ENCODE measurements at regions not wholly inside any gene's neighbourhood (a gene's known extent, or its start where the extent isn't known, plus 50 kb on each side); places are given as distances from the start of the nearest gene placed in this dataset.

DNA sequence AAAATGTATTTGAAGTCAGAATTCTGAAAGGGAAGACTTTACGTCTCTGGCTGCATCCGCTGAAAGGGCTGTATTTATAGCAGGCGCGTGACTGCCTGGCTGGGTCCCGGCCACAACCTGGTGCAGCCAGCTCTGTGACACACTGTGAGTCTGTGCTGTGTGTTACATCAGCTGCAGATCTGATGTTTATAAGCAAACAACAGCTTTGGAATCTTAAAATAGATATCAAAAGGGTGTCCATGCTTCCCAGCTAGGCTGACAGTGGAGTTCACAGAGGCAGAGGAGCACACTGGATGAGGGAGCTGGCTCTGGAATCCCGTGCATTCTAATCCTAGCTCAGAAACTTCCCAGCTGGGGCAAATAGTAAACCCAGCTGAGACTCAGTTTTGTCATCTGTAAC lies 433.4 kb upstream of the BRINP1 start:
- Mint-ChIP-seq H3K36me3 (no peaks in the 10 kb centered on the region), H3K4me3 (no peak overlapping the region)
- POLR2A ChIA-PET = no interaction called here

DNA sequence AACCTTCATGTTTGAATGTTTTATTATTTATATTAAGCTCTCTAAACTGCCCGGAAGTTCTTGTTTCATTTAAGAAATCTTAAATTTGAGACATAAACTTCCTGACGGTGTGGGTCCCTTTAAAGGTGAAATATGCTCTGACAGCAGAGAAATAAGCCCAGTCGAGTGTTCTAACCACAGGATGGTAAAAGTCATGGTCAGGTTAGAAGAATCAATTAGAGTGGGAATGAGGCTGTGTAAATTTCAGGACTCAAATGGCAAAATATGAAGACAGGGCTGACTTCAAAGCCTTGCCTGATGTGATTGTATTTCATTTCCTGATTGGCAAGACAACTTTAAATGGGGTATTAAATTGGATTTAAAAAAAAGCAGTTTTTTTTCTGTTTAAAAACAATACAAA lies 432.9 kb upstream of the BRINP1 start:
- ATAC-seq (no peak), DNase-seq (no peak)
- Mint-ChIP-seq H3K27ac (no peak overlapping the region), H3K36me3 (no peaks in the 10 kb centered on the region), H3K4me3 (no peak overlapping the region), H3K27me3 (peaks cover 0 to 6% (median 0%) of the 10 kb centered on the region in 5 donors), H3K9me3 (peaks cover 0 to 5% (median 0%) of the 10 kb centered on the region in 9 donors), H3K4me1 (no peaks in the 10 kb centered on the region)
- POLR2A ChIA-PET = no interaction called here

More for the DNA sequence above, 433.4 kb upstream of the BRINP1 start:
- ATAC-seq = no peak
- no peak overlapping the region for H3K27ac Mint-ChIP-seq
- no peaks in the 10 kb centered on the region for H3K4me1 Mint-ChIP-seq
- peaks cover 0 to 5% (median 0%) of the 10 kb centered on the region in 9 donors for H3K9me3 Mint-ChIP-seq
- DNase-seq = no peak
- H3K27me3 Mint-ChIP-seq = peaks cover 0 to 6% (median 0%) of the 10 kb centered on the region in 5 donors

DNA sequence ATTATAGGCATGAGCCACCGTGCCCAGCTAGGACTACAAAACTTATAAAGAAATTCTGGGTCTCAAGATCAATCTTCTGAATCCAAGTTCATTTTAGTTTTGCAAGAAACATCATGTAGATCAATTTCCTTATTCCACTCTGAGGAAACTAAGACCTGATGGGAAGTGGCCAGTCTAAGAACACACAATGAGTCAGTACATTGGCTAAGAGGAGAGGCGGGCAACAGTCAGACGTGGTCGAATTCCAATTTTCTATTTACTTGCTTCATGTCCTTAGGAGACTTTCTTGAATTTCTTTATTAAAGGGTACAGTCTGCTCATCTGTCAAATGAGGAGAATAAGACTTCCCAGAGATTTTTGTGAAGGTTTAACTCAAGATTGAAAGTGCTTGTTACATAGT lies 432.1 kb upstream of the BRINP1 start:
- Mint-ChIP-seq H3K4me1 (no peaks in the 10 kb centered on the region), H3K9me3 (peaks cover 0 to 8% (median 0%) of the 10 kb centered on the region in 9 donors), H3K4me3 (no peak overlapping the region), H3K36me3 (no peaks in the 10 kb centered on the region), H3K27me3 (peaks cover 0 to 8% (median 3%) of the 10 kb centered on the region in 5 donors), H3K27ac (no peak overlapping the region)
- POLR2A ChIA-PET = no interaction called here
- no peak for DNase-seq
- no peak for ATAC-seq

DNA sequence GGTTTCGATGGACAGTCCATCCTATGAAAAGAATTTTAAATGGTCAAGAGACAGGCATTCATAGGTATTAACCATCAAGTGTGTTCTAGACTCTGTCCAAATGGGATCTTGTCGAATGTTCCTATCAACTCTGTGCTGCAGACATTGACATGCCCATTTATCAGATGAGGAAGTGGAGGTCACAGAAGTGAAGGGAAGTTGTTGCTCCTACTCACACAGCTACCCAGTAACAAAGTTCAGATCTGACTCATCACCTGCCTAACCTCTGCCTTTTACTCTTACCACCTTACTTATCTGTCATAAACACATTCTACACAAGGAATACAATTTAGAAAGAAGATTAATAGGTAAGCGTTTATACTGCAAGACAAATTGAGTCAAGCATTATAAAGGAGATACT lies 426.2 kb upstream of the BRINP1 start:
- no peak overlapping the region for H3K27ac Mint-ChIP-seq
- peaks cover 0 to 19% (median 0%) of the 10 kb centered on the region in 9 donors for H3K9me3 Mint-ChIP-seq
- H3K4me3 Mint-ChIP-seq = no peak overlapping the region
- DNase-seq (no peak), ATAC-seq (no peak)
- H3K36me3 Mint-ChIP-seq = no peaks in the 10 kb centered on the region
- POLR2A ChIA-PET = no interaction called here
- H3K27me3 Mint-ChIP-seq = peaks cover 0 to 27% (median 6%) of the 10 kb centered on the region in 5 donors
- H3K4me1 Mint-ChIP-seq = no peaks in the 10 kb centered on the region

DNA sequence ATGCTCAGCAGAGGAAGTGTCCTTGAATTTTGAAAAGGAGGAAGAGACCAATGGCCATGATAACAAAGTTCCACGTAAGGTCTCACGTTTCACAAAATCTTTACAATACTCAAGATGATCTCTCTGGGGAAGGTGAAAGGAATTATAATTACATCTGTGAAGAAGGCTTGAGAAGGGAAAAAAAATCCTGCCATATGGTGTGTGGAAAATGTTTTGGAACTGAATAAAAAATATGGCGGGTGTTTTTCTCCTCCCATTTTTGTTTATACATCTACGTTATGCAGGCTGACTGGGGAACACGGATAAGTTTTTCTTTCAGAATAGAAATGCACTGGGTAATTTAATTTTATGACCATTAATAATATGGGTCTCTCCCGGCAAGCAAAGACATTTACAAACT lies 425.6 kb upstream of the BRINP1 start:
- peaks cover 0 to 27% (median 6%) of the 10 kb centered on the region in 5 donors for H3K27me3 Mint-ChIP-seq
- H3K36me3 Mint-ChIP-seq = no peaks in the 10 kb centered on the region
- no peak overlapping the region for H3K4me3 Mint-ChIP-seq
- H3K4me1 Mint-ChIP-seq = no peaks in the 10 kb centered on the region
- ATAC-seq (no peak), DNase-seq (no peak)
- POLR2A ChIA-PET = no interaction called here
- H3K9me3 Mint-ChIP-seq = peaks cover 0 to 19% (median 0%) of the 10 kb centered on the region in 9 donors
- no peak overlapping the region for H3K27ac Mint-ChIP-seq

DNA sequence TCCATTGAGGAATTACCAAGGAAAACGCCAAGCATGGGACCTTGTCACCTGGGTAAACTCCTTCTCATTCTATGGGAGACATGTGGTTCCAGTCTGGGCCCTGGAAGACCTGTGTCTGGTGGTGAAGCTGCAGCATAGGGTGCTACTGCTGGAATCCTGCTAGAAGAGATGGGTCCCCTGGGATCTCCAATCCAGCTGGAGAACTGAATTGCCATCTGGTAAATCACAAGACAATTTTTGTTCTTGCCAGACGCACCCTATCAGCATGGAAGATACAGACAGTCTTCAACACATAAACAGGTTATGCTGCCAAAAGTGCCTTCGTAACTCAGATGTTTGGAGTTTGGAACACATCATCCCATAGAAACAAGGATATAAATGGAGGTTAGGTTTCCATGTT lies 424.0 kb upstream of the BRINP1 start:
- H3K27ac Mint-ChIP-seq = no peak overlapping the region
- no peak overlapping the region for H3K4me3 Mint-ChIP-seq
- POLR2A ChIA-PET = no interaction called here
- no peaks in the 10 kb centered on the region for H3K36me3 Mint-ChIP-seq
- no peak for ATAC-seq
- H3K9me3 Mint-ChIP-seq = peaks cover 0 to 19% (median 0%) of the 10 kb centered on the region in 9 donors
- H3K27me3 Mint-ChIP-seq = peaks cover 1 to 27% (median 6%) of the 10 kb centered on the region in 5 donors
- DNase-seq = no peak
- no peaks in the 10 kb centered on the region for H3K4me1 Mint-ChIP-seq

DNA sequence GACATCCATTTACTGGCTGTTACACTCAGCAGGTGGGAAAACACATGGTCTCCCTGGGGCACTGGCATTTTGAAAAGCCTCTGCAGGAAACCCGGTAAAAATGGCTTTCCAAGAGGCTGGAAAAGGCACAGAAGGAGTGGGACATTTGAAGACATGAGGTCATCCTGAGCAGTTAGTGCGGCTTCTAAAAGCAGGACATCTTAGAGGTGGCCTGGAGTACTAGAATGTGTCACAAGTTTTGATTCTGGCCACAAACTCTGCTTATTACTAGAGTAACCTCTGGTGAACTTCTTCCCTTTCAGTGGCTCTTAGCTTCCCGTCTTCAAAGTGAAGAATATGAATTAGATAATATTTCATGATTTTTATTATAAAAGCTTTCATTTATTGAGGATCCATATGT lies 423.0 kb upstream of the BRINP1 start:
- POLR2A ChIA-PET = no interaction called here
- DNase-seq (no peak), ATAC-seq (no peak)
- H3K4me3 Mint-ChIP-seq = no peak overlapping the region
- no peaks in the 10 kb centered on the region for H3K36me3 Mint-ChIP-seq
- peaks cover 0 to 19% (median 0%) of the 10 kb centered on the region in 9 donors for H3K9me3 Mint-ChIP-seq
- peaks cover 1 to 27% (median 6%) of the 10 kb centered on the region in 5 donors for H3K27me3 Mint-ChIP-seq
- no peak overlapping the region for H3K27ac Mint-ChIP-seq
- no peaks in the 10 kb centered on the region for H3K4me1 Mint-ChIP-seq

DNA sequence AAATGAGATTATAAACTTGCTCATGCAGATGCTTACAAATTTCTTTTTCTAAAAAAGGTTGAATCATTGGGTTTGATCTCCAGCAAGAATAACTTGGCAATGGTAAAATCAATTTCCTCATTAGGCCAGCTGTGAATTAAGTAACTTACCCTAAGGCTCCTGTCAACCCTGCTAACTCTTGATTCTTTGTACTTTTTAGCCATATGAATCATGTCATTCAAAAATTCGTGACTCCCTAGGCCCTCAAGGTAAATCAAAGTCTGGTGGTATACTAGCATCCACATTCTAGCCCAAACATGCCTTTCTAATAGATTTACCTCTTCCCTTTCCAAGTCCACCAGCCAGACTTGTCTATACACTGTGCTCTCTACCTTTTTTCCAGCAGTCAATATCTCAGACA lies 420.8 kb upstream of the BRINP1 start:
- H3K4me1 Mint-ChIP-seq = no peaks in the 10 kb centered on the region
- H3K9me3 Mint-ChIP-seq = peaks cover 0 to 10% (median 0%) of the 10 kb centered on the region in 9 donors
- H3K27me3 Mint-ChIP-seq = peaks cover 1 to 21% (median 2%) of the 10 kb centered on the region in 5 donors
- ATAC-seq = no peak
- POLR2A ChIA-PET = no interaction called here
- no peak overlapping the region for H3K27ac Mint-ChIP-seq
- no peaks in the 10 kb centered on the region for H3K36me3 Mint-ChIP-seq
- no peak overlapping the region for H3K4me3 Mint-ChIP-seq
- DNase-seq = no peak

DNA sequence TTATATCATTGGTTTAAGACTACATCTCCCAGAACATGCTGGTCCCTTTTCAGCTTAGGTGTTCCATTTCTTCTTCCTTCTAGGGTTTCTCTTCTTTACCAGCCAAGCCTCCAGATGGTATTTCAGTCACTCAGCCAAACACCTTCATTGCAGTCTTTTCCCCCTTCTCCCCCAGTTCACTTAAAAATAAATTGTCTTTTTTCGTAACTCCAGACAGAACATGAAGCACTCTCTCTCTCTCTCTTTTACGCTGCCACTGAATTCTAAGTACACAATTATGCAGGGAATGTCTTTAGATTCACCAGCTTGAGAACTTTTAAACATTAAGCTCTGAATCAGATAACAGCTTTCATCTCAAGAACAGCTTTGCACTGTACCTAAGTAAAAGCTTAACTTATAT lies 419.7 kb upstream of the BRINP1 start:
- ATAC-seq (no peak), DNase-seq (no peak)
- POLR2A ChIA-PET = no interaction called here
- H3K9me3 Mint-ChIP-seq = peaks cover 0 to 3% (median 0%) of the 10 kb centered on the region in 9 donors
- H3K4me3 Mint-ChIP-seq = no peak overlapping the region
- H3K27me3 Mint-ChIP-seq = peaks cover 0 to 19% (median 2%) of the 10 kb centered on the region in 5 donors
- H3K27ac Mint-ChIP-seq = no peak overlapping the region
- no peaks in the 10 kb centered on the region for H3K4me1 Mint-ChIP-seq
- H3K36me3 Mint-ChIP-seq = no peaks in the 10 kb centered on the region

DNA sequence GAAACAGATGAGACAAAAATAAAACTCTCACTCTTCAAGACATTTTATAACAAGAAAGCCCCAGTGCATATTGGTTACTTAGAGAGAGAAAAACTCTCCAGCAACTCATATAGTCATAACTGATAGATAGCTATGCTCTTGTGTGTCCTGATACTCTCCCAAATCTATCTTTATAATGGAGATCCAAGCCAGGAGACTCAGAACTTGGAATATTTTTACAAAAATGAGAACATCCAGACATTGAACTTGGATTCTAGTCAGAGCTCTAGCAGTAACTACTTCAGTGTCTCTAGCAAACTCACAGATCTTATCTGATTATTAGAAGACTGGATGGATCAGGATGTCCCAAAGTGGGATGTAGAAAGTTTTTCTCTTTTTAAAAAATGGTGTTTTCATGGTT lies 412.7 kb upstream of the BRINP1 start:
- Mint-ChIP-seq H3K27me3 (peaks cover 0 to 4% (median 0%) of the 10 kb centered on the region in 5 donors), H3K27ac (no peak overlapping the region), H3K36me3 (no peaks in the 10 kb centered on the region), H3K4me1 (no peaks in the 10 kb centered on the region), H3K9me3 (peaks cover 0 to 9% (median 2%) of the 10 kb centered on the region in 9 donors), H3K4me3 (no peak overlapping the region)
- ATAC-seq (no peak), DNase-seq (no peak)
- POLR2A ChIA-PET = no interaction called here

DNA sequence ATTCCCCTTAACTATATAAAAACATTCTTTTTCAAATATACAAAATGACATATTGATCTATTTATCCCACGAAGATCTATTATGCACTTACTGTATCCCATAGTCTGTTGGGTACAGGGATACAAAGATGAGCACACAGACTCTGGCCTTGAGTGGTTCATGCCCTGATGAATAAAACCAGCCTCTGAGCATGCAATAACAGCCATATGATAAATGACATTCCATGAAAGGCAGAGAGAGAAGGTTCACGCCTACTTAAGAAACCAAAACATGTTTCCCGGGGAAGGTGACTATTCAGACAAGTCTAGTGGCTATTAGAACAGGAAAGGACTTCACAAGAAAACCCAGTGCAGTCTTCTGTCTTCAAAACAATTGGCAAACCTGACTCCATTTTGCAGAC lies 406.2 kb upstream of the BRINP1 start:
- Mint-ChIP-seq H3K9me3 (peaks cover 0 to 11% (median 4%) of the 10 kb centered on the region in 9 donors), H3K27me3 (peaks cover 0 to 14% (median 2%) of the 10 kb centered on the region in 5 donors), H3K4me3 (no peak overlapping the region), H3K4me1 (no peaks in the 10 kb centered on the region), H3K36me3 (no peaks in the 10 kb centered on the region), H3K27ac (no peak overlapping the region)
- POLR2A ChIA-PET = no interaction called here
- DNase-seq (no peak), ATAC-seq (no peak)

DNA sequence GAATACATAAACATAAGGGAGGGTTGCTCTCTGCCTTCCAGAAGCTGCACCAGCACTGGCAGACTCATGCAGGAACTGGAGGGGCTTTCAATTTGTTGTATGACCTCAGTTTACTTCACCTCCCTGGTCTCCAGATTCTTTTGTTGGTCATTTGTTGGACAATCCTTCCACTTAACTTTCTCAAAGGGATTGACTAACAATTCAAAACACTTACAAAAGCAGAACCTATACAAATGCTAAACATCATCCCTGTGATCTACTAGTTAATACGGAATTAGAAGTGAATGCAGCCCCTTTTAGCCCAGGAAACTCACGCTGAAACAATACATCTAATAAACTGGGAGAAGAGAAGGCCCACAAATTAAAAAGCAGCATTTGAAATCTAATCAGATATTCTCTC lies 404.6 kb upstream of the BRINP1 start:
- POLR2A ChIA-PET = no interaction called here
- DNase-seq (no peak), ATAC-seq (no peak)
- H3K36me3 Mint-ChIP-seq = no peaks in the 10 kb centered on the region
- H3K27me3 Mint-ChIP-seq = peaks cover 0 to 14% (median 2%) of the 10 kb centered on the region in 5 donors
- H3K4me1 Mint-ChIP-seq = no peaks in the 10 kb centered on the region
- H3K9me3 Mint-ChIP-seq = peaks cover 0 to 11% (median 3%) of the 10 kb centered on the region in 9 donors
- no peak overlapping the region for H3K27ac Mint-ChIP-seq
- H3K4me3 Mint-ChIP-seq = no peak overlapping the region

DNA sequence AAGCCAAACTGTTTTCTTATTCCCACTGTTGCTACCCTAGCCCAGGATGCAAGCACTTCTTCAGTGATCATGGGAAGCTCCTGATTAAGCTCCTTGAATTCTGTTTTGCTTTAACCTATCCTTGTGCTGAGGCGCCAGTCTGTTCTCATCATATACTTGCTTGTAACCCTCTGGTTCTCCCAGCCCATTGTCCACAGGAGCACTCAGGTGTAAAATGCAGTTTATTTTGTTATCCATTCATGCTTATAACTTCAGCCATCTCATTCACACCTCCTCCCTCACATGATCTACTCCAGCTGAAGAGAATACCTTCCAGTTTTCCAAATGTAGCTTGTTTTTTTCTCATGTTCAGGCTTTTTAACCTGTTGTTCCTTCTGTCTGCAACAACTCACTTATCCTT lies 402.1 kb upstream of the BRINP1 start:
- ATAC-seq = no peak
- peaks cover 0 to 11% (median 0%) of the 10 kb centered on the region in 9 donors for H3K9me3 Mint-ChIP-seq
- no peak overlapping the region for H3K27ac Mint-ChIP-seq
- peaks cover 0 to 16% (median 2%) of the 10 kb centered on the region in 5 donors for H3K27me3 Mint-ChIP-seq
- no peak overlapping the region for H3K4me3 Mint-ChIP-seq
- DNase-seq = no peak
- POLR2A ChIA-PET = no interaction called here
- no peaks in the 10 kb centered on the region for H3K4me1 Mint-ChIP-seq
- no peaks in the 10 kb centered on the region for H3K36me3 Mint-ChIP-seq

DNA sequence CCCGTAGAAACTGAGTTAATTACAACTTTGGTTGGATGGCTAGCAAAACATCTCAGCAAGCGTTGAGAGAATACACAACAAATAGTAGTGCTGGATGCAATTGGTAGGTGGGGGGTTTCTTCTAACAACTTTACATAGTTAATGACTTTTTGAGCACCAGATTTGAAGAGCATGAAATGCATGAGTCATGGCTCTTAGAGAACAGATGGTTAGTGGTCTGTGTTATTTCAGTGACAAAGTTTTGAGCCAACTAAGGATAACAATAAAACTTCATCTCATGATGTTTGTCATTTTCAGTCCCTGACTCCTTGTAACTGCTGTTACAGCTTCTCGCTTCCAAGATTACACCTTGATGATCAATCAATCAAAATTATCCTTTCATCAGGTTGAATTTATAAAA lies 399.0 kb upstream of the BRINP1 start:
- H3K36me3 Mint-ChIP-seq = no peaks in the 10 kb centered on the region
- DNase-seq (no peak), ATAC-seq (no peak)
- H3K9me3 Mint-ChIP-seq = peaks cover 0 to 11% (median 2%) of the 10 kb centered on the region in 9 donors
- no peak overlapping the region for H3K4me3 Mint-ChIP-seq
- H3K4me1 Mint-ChIP-seq = no peaks in the 10 kb centered on the region
- no peak overlapping the region for H3K27ac Mint-ChIP-seq
- H3K27me3 Mint-ChIP-seq = peaks cover 0 to 36% (median 2%) of the 10 kb centered on the region in 5 donors
- POLR2A ChIA-PET = no interaction called here

Data from naive thymus-derived CD8-positive, alpha-beta T cell (primary cell).